NCI-H1930 (cell line): ENCODE measurements at regions not wholly inside any gene's neighbourhood (a gene's known extent, or its start where the extent isn't known, plus 50 kb on each side); places are given as distances from the start of the nearest gene placed in this dataset.

Experiments used
- DNase-seq, 2 experiments: peaks; one replicate each; lab custom pipeline; 2025; lab: John Stamatoyannopoulos, UW

GRCh38 chr1:94644352-94644751 lies 102.8 kb upstream of the F3 start:
- no peak for DNase-seq

GRCh38 chr1:94643819-94644218 lies 102.3 kb upstream of the F3 start:
- DNase-seq: no peak

- DNase-seq: no peak
Observed at GRCh38 chr1:94642617-94643321, 101.2 kb upstream of the F3 start.

GRCh38 chr1:94641990-94642389 lies 100.4 kb upstream of the F3 start:
- no peak for DNase-seq

- DNase-seq: no peak
Observed at GRCh38 chr1:94640125-94640524, 98.6 kb upstream of the F3 start.

GRCh38 chr1:94637121-94637520 lies 95.6 kb upstream of the F3 start:
- DNase-seq: no peak

GRCh38 chr1:94636624-94637023 lies 95.1 kb upstream of the F3 start:
- no peak for DNase-seq

GRCh38 chr1:94636100-94636499 lies 94.5 kb upstream of the F3 start:
- no peak for DNase-seq

GRCh38 chr1:94634977-94635416 lies 93.4 kb upstream of the F3 start:
- no peak for DNase-seq

- DNase-seq: no peak
Observed at GRCh38 chr1:94633051-94633450, 91.5 kb upstream of the F3 start.

- no peak for DNase-seq
Observed at GRCh38 chr1:94629259-94630181, 88.0 kb upstream of the F3 start.

- no peak for DNase-seq
Observed at GRCh38 chr1:94628499-94628843, 86.9 kb upstream of the F3 start.

- no peak for DNase-seq
Observed at GRCh38 chr1:94627771-94628498, 86.4 kb upstream of the F3 start.

- DNase-seq: no peak
Observed at GRCh38 chr1:94624203-94624602, 82.6 kb upstream of the F3 start.

- DNase-seq: no peak
Observed at GRCh38 chr1:94623560-94624148, 82.1 kb upstream of the F3 start.

GRCh38 chr1:94622757-94623156 lies 81.2 kb upstream of the F3 start:
- DNase-seq: no peak

- no peak for DNase-seq
Observed at GRCh38 chr1:94621802-94622201, 80.2 kb upstream of the F3 start.

- no peak for DNase-seq
Observed at GRCh38 chr1:94621395-94621794, 79.8 kb upstream of the F3 start.

GRCh38 chr1:94620345-94621031 lies 78.9 kb upstream of the F3 start:
- no peak for DNase-seq

- DNase-seq: no peak
Observed at GRCh38 chr1:94619731-94620130, 78.2 kb upstream of the F3 start.

- no peak for DNase-seq
Observed at GRCh38 chr1:94617957-94618739, 76.6 kb upstream of the F3 start.
